Fibroblast of mammary gland (primary cell): ENCODE measurements at regions not wholly inside any gene's neighbourhood (a gene's known extent, or its start where the extent isn't known, plus 50 kb on each side); places are given as distances from the start of the nearest gene placed in this dataset.

ENCODE experiments used
- DNase-seq: peaks from one replicate; pipeline ENCODE4 v3.0.0-alpha.2; 2010; ENCODE audit warnings: low read depth
- H3K4me3 ChIP-seq: 2 replicates; pipeline ENCODE4 v1.5.1; 2011; ENCODE audit warnings: low read depth, mild to moderate bottlenecking, low read length, moderate library complexity; ENCODE audit not compliant: control insufficient read depth
- CTCF ChIP-seq: conservative IDR thresholded peaks from 2 replicates; pipeline ENCODE4 v1.5.1; 2011; ENCODE audit warnings: low read depth, low read length, inconsistent platforms; ENCODE audit not compliant: control insufficient read depth, insufficient read depth

GRCh38 chr11:42049650-42050049 is 590.2 kb upstream of the LRRC4C start:
- no peak for TF ChIP-seq CTCF
- peak; percentile 36 for DNase-seq
- no peak overlapping the region for H3K4me3 ChIP-seq

GRCh38 chr11:42054351-42054900 is 595.0 kb upstream of the LRRC4C start:
- no peak overlapping the region for H3K4me3 ChIP-seq
- DNase-seq = peak; percentile 23
- TF ChIP-seq CTCF = no peak

GRCh38 chr11:42055606-42056005 is 596.2 kb upstream of the LRRC4C start:
- no peak overlapping the region for H3K4me3 ChIP-seq
- no peak for DNase-seq
- TF ChIP-seq CTCF = no peak

GRCh38 chr11:42058794-42059193 is 599.3 kb upstream of the LRRC4C start:
- TF ChIP-seq CTCF = no peak
- no peak for DNase-seq
- no peak overlapping the region for H3K4me3 ChIP-seq

- TF ChIP-seq CTCF = no peak
- H3K4me3 ChIP-seq = no peak overlapping the region
- no peak for DNase-seq
Measured at GRCh38 chr11:42065199-42065598, 605.7 kb upstream of the LRRC4C start.

- no peak for TF ChIP-seq CTCF
Measured at GRCh38 chr11:42066113-42066512, 606.7 kb upstream of the LRRC4C start.

GRCh38 chr11:42074306-42074705 is 614.9 kb upstream of the LRRC4C start:
- H3K4me3 ChIP-seq = no peak overlapping the region
- TF ChIP-seq CTCF = no peak
- DNase-seq = no peak

More at GRCh38 chr11:42066113-42066512, 606.7 kb upstream of the LRRC4C start:
- no peak overlapping the region for H3K4me3 ChIP-seq
- DNase-seq = peak; percentile 37
